ENCODE measurements at regions not wholly inside any gene's neighbourhood (a gene's known extent, or its start where the extent isn't known, plus 50 kb on each side); places are given as distances from the start of the nearest gene placed in this dataset.

DNA sequence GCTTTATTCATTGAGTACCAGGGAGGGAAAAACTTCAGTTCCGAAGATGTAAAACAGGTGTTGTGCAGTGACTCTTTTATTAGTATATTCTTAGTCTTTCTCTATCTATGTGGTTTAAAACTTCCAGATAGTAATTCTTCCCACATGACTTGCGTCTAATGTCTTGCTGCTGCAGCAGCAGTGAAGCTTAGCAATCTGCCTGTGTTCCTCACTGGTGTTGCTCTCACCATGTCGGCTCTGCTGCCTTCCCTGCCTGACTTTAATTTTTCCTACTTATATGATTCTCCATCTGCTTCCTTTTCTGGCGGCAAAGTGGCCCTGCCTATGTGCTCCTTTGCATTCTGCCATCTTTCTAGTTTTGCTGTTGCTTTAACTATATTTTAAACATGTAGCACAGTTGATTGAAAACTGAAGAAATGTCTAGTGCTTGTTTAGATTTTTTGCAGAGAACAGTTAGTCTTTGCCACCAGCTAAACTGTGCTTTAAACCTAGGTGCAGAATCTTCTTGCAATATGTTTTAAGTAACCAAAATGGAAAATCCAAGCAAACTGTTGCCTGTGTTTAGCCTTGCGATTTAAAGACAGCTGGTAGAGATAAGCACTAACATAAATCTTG lies 1934.2 kb upstream of the IGFBP7 start:
- FAIRE-seq (no peak), DNase-seq (ENCODE audit: low read depth) (no peak)
- no peak overlapping the region for H3K27ac Mint-ChIP-seq (ENCODE audit: unreplicated experiment)
- H3K36me3 Mint-ChIP-seq (ENCODE audit: low read depth, unreplicated experiment), result no peaks in the 10 kb centered on the region
- Histone ChIP-seq H3K27me3 (ENCODE audit: insufficient read depth, low read length) (no peaks in the 10 kb centered on the region), H3K36me3 (ENCODE audit: insufficient read depth, low read length) (no peaks in the 10 kb centered on the region), H3K79me2 (ENCODE audit: insufficient read depth, low read length) (no peaks in the 10 kb centered on the region), H3K4me2 (ENCODE audit: low read length) (no peak overlapping the region), H3K9ac (ENCODE audit: low read length) (no peak overlapping the region), H3K9me3 (ENCODE audit: insufficient read depth, low read depth, low read length) (no peaks in the 10 kb centered on the region), H4K20me1 (ENCODE audit: insufficient read depth, low read length) (no peaks in the 10 kb centered on the region), H3K4me1 (ENCODE audit: insufficient read depth, low read length) (no peaks in the 10 kb centered on the region), H2AFZ (ENCODE audit: low read depth, low read length) (no peak overlapping the region), H3K4me3 (ENCODE audit: insufficient read depth, low read depth, low read length) (no peak overlapping the region), H3K27ac (ENCODE audit: low read depth, low read length) (no peak overlapping the region)
- TF ChIP-seq EZH2 (IDR thresholded peaks at IDR 0.05; ENCODE audit: insufficient read depth, low read length), result no peak
- TF ChIP-seq, protein P1, sequence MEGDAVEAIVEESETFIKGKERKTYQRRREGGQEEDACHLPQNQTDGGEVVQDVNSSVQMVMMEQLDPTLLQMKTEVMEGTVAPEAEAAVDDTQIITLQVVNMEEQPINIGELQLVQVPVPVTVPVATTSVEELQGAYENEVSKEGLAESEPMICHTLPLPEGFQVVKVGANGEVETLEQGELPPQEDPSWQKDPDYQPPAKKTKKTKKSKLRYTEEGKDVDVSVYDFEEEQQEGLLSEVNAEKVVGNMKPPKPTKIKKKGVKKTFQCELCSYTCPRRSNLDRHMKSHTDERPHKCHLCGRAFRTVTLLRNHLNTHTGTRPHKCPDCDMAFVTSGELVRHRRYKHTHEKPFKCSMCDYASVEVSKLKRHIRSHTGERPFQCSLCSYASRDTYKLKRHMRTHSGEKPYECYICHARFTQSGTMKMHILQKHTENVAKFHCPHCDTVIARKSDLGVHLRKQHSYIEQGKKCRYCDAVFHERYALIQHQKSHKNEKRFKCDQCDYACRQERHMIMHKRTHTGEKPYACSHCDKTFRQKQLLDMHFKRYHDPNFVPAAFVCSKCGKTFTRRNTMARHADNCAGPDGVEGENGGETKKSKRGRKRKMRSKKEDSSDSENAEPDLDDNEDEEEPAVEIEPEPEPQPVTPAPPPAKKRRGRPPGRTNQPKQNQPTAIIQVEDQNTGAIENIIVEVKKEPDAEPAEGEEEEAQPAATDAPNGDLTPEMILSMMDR (IDR thresholded peaks at IDR 0.05; ENCODE audit: insufficient read depth, low read depth, low read length), result no peak
- no peak overlapping the region for H3K4me3 Mint-ChIP-seq (ENCODE audit: unreplicated experiment)
- no peaks in the 10 kb centered on the region for H3K9me3 Mint-ChIP-seq (ENCODE audit: unreplicated experiment)
- H3K27me3 Mint-ChIP-seq (ENCODE audit: low read depth, unreplicated experiment), result no peaks in the 10 kb centered on the region
- H3K4me1 Mint-ChIP-seq (ENCODE audit: low read depth, unreplicated experiment), result no peaks in the 10 kb centered on the region

DNA sequence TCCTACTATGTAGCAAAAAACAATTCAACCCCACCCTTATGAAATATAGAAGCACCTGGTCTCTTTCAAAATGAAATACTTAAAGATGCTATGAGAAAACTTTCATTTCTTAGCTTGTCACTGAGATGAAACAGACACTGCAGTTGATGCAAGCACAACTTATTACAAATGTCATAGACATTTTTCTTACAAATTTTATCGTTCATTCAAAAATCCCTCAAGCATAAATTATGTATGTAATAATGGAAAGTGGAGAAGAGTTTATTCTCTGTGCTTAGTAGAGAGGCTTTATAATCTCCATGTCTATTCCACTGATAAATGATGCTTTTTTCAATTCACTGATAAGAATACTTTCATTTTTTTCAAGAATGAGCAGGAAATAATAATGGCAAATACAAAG lies 1943.9 kb upstream of the IGFBP7 start:
- no peak overlapping the region for H3K27ac Mint-ChIP-seq (ENCODE audit: unreplicated experiment)

DNA sequence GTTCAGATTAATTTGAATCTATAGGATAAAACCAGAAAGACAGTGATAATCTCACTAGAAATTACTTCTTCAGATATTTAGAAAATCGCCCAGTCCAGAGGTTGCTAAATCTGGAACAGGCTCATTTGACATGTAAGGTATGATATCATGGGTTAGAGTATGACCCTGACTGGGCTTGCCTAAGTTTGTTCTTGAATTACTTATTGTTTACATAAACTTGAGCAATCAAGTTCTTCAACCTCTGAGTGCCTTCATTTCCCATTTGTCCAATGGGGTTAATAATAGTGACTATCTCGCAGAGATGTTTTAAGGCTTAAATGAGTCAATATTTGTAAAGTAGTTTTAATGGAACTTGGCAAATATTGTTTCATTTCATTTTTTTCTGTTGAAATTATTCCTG lies 1947.6 kb upstream of the IGFBP7 start:
- peaks cover 2% of the 10 kb centered on the region for H3K4me1 Mint-ChIP-seq (ENCODE audit: low read depth, unreplicated experiment)
- Histone ChIP-seq H3K27me3 (ENCODE audit: insufficient read depth, low read length) (no peaks in the 10 kb centered on the region), H3K79me2 (ENCODE audit: insufficient read depth, low read length) (no peaks in the 10 kb centered on the region), H3K9ac (ENCODE audit: low read length) (no peak overlapping the region), H3K27ac (ENCODE audit: low read depth, low read length) (no peak overlapping the region), H2AFZ (ENCODE audit: low read depth, low read length) (no peak overlapping the region), H3K4me1 (ENCODE audit: insufficient read depth, low read length) (no peaks in the 10 kb centered on the region), H3K36me3 (ENCODE audit: insufficient read depth, low read length) (no peaks in the 10 kb centered on the region), H3K4me2 (ENCODE audit: low read length) (no peak overlapping the region), H3K9me3 (ENCODE audit: insufficient read depth, low read depth, low read length) (peaks cover 4% of the 10 kb centered on the region), H4K20me1 (ENCODE audit: insufficient read depth, low read length) (no peaks in the 10 kb centered on the region), H3K4me3 (ENCODE audit: insufficient read depth, low read depth, low read length) (no peak overlapping the region)
- no peak for FAIRE-seq
- no peaks in the 10 kb centered on the region for H3K27me3 Mint-ChIP-seq (ENCODE audit: low read depth, unreplicated experiment)
- H3K36me3 Mint-ChIP-seq (ENCODE audit: low read depth, unreplicated experiment), result no peaks in the 10 kb centered on the region
- DNase-seq (ENCODE audit: low read depth), result no peak
- H3K9me3 Mint-ChIP-seq (ENCODE audit: unreplicated experiment), result no peaks in the 10 kb centered on the region
- H3K4me3 Mint-ChIP-seq (ENCODE audit: unreplicated experiment), result no peak overlapping the region
- TF ChIP-seq, protein P1 (IDR thresholded peaks at IDR 0.05; ENCODE audit: insufficient read depth, low read depth, low read length), result no peak
- no peak for TF ChIP-seq EZH2 (IDR thresholded peaks at IDR 0.05; ENCODE audit: insufficient read depth, low read length)
- no peak overlapping the region for H3K27ac Mint-ChIP-seq (ENCODE audit: unreplicated experiment)

More for the DNA sequence above, 1943.9 kb upstream of the IGFBP7 start:
- H3K27me3 Mint-ChIP-seq (ENCODE audit: low read depth, unreplicated experiment), result no peaks in the 10 kb centered on the region
- DNase-seq (ENCODE audit: low read depth), result no peak
- H3K9ac ChIP-seq (ENCODE audit: low read length), result no peak overlapping the region
- H3K27me3 ChIP-seq (ENCODE audit: insufficient read depth, low read length), result no peaks in the 10 kb centered on the region
- no peak overlapping the region for H3K27ac ChIP-seq (ENCODE audit: low read depth, low read length)
- H3K36me3 Mint-ChIP-seq (ENCODE audit: low read depth, unreplicated experiment), result no peaks in the 10 kb centered on the region
- H3K4me3 Mint-ChIP-seq (ENCODE audit: unreplicated experiment), result no peak overlapping the region
- H3K4me1 ChIP-seq (ENCODE audit: insufficient read depth, low read length), result no peaks in the 10 kb centered on the region
- no peak overlapping the region for H3K4me3 ChIP-seq (ENCODE audit: insufficient read depth, low read depth, low read length)
- no peak for FAIRE-seq
- no peak overlapping the region for H3K4me2 ChIP-seq (ENCODE audit: low read length)
- no peaks in the 10 kb centered on the region for H3K9me3 Mint-ChIP-seq (ENCODE audit: unreplicated experiment)
- no peaks in the 10 kb centered on the region for H3K36me3 ChIP-seq (ENCODE audit: insufficient read depth, low read length)
- H3K4me1 Mint-ChIP-seq (ENCODE audit: low read depth, unreplicated experiment), result no peaks in the 10 kb centered on the region
- H2AFZ ChIP-seq (ENCODE audit: low read depth, low read length), result no peak overlapping the region
- no peaks in the 10 kb centered on the region for H4K20me1 ChIP-seq (ENCODE audit: insufficient read depth, low read length)
- H3K79me2 ChIP-seq (ENCODE audit: insufficient read depth, low read length), result no peaks in the 10 kb centered on the region
- no peaks in the 10 kb centered on the region for H3K9me3 ChIP-seq (ENCODE audit: insufficient read depth, low read depth, low read length)
- no peak for TF ChIP-seq EZH2 (IDR thresholded peaks at IDR 0.05; ENCODE audit: insufficient read depth, low read length)
- TF ChIP-seq, protein P1 (IDR thresholded peaks at IDR 0.05; ENCODE audit: insufficient read depth, low read depth, low read length), result no peak

Data from astrocyte (in vitro differentiated cells and primary cell).